GOT3 (cell line): ENCODE measurements at regions not wholly inside any gene's neighbourhood (a gene's known extent, or its start where the extent isn't known, plus 50 kb on each side); places are given as distances from the start of the nearest gene placed in this dataset.
"Not testable (repeated sequence)": the region's sequence is repeated elsewhere in the genome, so short reads cannot be mapped to it uniquely, and the experiment has no call there.

ENCODE experiments used
- DNase-seq: peaks from one replicate; lab custom pipeline; 2025; ENCODE audit warnings: mixed read lengths; lab: John Stamatoyannopoulos, UW

- DNase-seq, result no peak
Measured at GRCh38 chr3:73179601-73180000, 118.1 kb downstream of the EBLN2 start.

GRCh38 chr3:73186741-73187140 lies 125.3 kb downstream of the EBLN2 start:
- no peak for DNase-seq

- DNase-seq, result no peak
Measured at GRCh38 chr3:73187328-73187727, 125.9 kb downstream of the EBLN2 start.

GRCh38 chr3:73188707-73189106 lies 127.2 kb downstream of the EBLN2 start:
- no peak for DNase-seq

- no peak for DNase-seq
Measured at GRCh38 chr3:73192036-73192738, 130.7 kb downstream of the EBLN2 start.

- not testable (repeated sequence) for DNase-seq
Measured at GRCh38 chr3:73193943-73194342, 132.5 kb downstream of the EBLN2 start.

GRCh38 chr3:73197187-73197586 lies 135.7 kb downstream of the EBLN2 start:
- DNase-seq, result no peak

GRCh38 chr3:73203101-73203500 lies 141.6 kb downstream of the EBLN2 start:
- DNase-seq, result no peak

- no peak for DNase-seq
Measured at GRCh38 chr3:73203633-73204032, 142.2 kb downstream of the EBLN2 start.

GRCh38 chr3:73204841-73205240 lies 143.4 kb downstream of the EBLN2 start:
- no peak for DNase-seq

- DNase-seq, result no peak
Measured at GRCh38 chr3:73206030-73206429, 144.6 kb downstream of the EBLN2 start.

GRCh38 chr3:73207946-73208440 lies 146.5 kb downstream of the EBLN2 start:
- DNase-seq, result no peak

- no peak for DNase-seq
Measured at GRCh38 chr3:73210759-73211158, 149.3 kb downstream of the EBLN2 start.

GRCh38 chr3:73212683-73213082 lies 151.2 kb downstream of the EBLN2 start:
- no peak for DNase-seq

GRCh38 chr3:73213896-73214295 lies 152.4 kb downstream of the EBLN2 start:
- no peak for DNase-seq

- no peak for DNase-seq
Measured at GRCh38 chr3:73214846-73215245, 153.4 kb downstream of the EBLN2 start.

GRCh38 chr3:73215281-73215680 lies 153.8 kb downstream of the EBLN2 start:
- no peak for DNase-seq

- DNase-seq, result no peak
Measured at GRCh38 chr3:73215901-73216300, 154.4 kb downstream of the EBLN2 start.

- no peak for DNase-seq
Measured at GRCh38 chr3:73216310-73216709, 154.9 kb downstream of the EBLN2 start.

GRCh38 chr3:73222126-73222525 lies 160.7 kb downstream of the EBLN2 start:
- DNase-seq, result no peak

GRCh38 chr3:73225146-73225855 lies 163.8 kb downstream of the EBLN2 start:
- DNase-seq, result no peak

- no peak for DNase-seq
Measured at GRCh38 chr3:73225991-73226390, 164.5 kb downstream of the EBLN2 start.

GRCh38 chr3:73228000-73228399 lies 166.5 kb downstream of the EBLN2 start:
- no peak for DNase-seq
